Naive thymus-derived CD4-positive, alpha-beta T cell (primary cell): ENCODE measurements at regions not wholly inside any gene's neighbourhood (a gene's known extent, or its start where the extent isn't known, plus 50 kb on each side); places are given as distances from the start of the nearest gene placed in this dataset.
A peak's percentile ranks its signal among the peaks of the same experiment; 100 is the strongest.

ENCODE experiments used
- ATAC-seq: fragments of 150-1000 bp; cut with Tn5 transposase; 2 replicates; pipeline ENCODE4 v1.10.0; 2021; ENCODE audit warnings: mild to moderate bottlenecking, moderate library complexity
- CTCF ChIA-PET: fragments of 350-600 bp; sonication (Branson Sonifier 250); formaldehyde crosslinking; loops from one replicate; lab custom pipeline; 2021; ENCODE audit warnings: antibody characterized with exemption; lab: Charles Lee
- POLR2A ChIA-PET: fragments of 350-600 bp; sonication (Branson Sonifier 250); formaldehyde crosslinking; loops from one replicate; lab custom pipeline; 2021; ENCODE audit warnings: antibody characterized with exemption, inconsistent platforms; lab: Charles Lee
- DNase-seq, 9 donors: peaks; one replicate each; pipeline versions ENCODE4 v3.0.0 to v3.0.0-alpha.2; 2020 to 2022; ENCODE audit warnings: mixed read lengths in 1 of 9
- H3K27ac ChIP-seq: one replicate; pipeline ENCODE4 v1.7.0; 2013; ENCODE audit warnings: mild to moderate bottlenecking, low read depth, low read length, moderate library complexity
- H3K27me3 ChIP-seq, 2 donors: one replicate each; pipeline ENCODE4 v1.7.0; 2013; ENCODE audit warnings: low read length in 2 of 2, mild to moderate bottlenecking in 2 of 2, moderate library complexity in 2 of 2; ENCODE audit not compliant: control insufficient read depth in 2 of 2, insufficient read depth in 2 of 2
- H3K36me3 ChIP-seq, 3 experiments: 1 replicate in 2 of 3; 2 replicates in 1 of 3; pipeline ENCODE4 v1.7.0; 2013; ENCODE audit warnings: low read length in 3 of 3, mild to moderate bottlenecking in 3 of 3, moderate library complexity in 1 of 3; ENCODE audit not compliant: insufficient read depth in 3 of 3, control insufficient read depth in 2 of 3
- H3K4me1 ChIP-seq, 2 donors: one replicate each; pipeline ENCODE4 v1.7.0; 2013; ENCODE audit warnings: low read length in 2 of 2, mild to moderate bottlenecking in 2 of 2, moderate library complexity in 1 of 2; ENCODE audit not compliant: control insufficient read depth in 2 of 2, insufficient read depth in 2 of 2
- H3K4me3 ChIP-seq: 2 replicates; pipeline ENCODE4 v1.7.0; 2013; ENCODE audit warnings: mild to moderate bottlenecking, low read length
- H3K9me3 ChIP-seq, 3 experiments: 1 replicate in 2 of 3; 2 replicates in 1 of 3; pipeline ENCODE4 v1.7.0; 2013; ENCODE audit warnings: low read length in 3 of 3; ENCODE audit not compliant: control insufficient read depth in 2 of 3
- H3K27ac Mint-ChIP-seq, 9 donors: one replicate each; pipeline ENCODE4 v1.8.0; 2020 to 2022; ENCODE audit warnings: mixed read lengths in 9 of 9, mild to moderate bottlenecking in 8 of 9, moderate library complexity in 5 of 9, inconsistent platforms in 2 of 9
- H3K27me3 Mint-ChIP-seq, 5 donors: one replicate each; pipeline ENCODE4 v1.8.0; 2021 to 2022; ENCODE audit warnings: mixed read lengths in 5 of 5, mild to moderate bottlenecking in 1 of 5
- H3K36me3 Mint-ChIP-seq, 5 donors: one replicate each; pipeline ENCODE4 v1.8.0; 2020 to 2022; ENCODE audit warnings: mixed read lengths in 5 of 5, mild to moderate bottlenecking in 3 of 5, inconsistent platforms in 1 of 5
- H3K4me1 Mint-ChIP-seq, 7 donors: one replicate each; pipeline ENCODE4 v1.8.0; 2020 to 2022; ENCODE audit warnings: mixed read lengths in 7 of 7, mild to moderate bottlenecking in 3 of 7, inconsistent platforms in 1 of 7
- H3K4me3 Mint-ChIP-seq, 10 donors: one replicate each; pipeline ENCODE4 v1.8.0; 2020 to 2022; ENCODE audit warnings: mild to moderate bottlenecking in 10 of 10, mixed read lengths in 10 of 10, moderate library complexity in 6 of 10, inconsistent platforms in 2 of 10
- H3K9me3 Mint-ChIP-seq, 11 donors: one replicate each; pipeline ENCODE4 v1.8.0; 2020 to 2022; ENCODE audit warnings: mixed read lengths in 11 of 11, mild to moderate bottlenecking in 4 of 11, inconsistent platforms in 1 of 11, moderate library complexity in 1 of 11
- intact Hi-C, 2 donors: fragments of 100-400 bp; cut with micrococcal nuclease; formaldehyde crosslinking; loops; one replicate each; pipeline ENCODE4 v1.15.1; 2023

DNA sequence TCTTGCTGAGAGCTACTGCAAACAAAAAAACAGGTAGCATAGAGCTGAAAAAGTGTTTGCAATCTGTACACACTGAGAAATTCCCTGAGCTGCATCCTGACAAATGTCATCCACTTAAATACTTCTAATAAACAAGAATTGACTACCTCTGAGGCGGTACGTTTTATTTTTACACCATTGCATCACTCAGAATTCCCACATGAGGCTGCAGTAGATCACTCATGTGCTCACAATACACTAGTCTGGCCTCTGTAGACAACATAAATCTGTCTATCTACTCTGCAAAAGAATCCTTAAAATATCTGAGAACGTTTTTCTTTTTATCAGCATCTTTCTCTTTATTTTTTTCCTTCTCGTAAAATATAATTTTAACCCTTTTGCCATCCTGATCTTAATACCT is 661.4 kb downstream of the EPHA7 start:
- H3K4me3 ChIP-seq: no peak overlapping the region
- no peaks in the 10 kb centered on the region for H3K27me3 Mint-ChIP-seq
- H3K36me3 Mint-ChIP-seq: no peaks in the 10 kb centered on the region
- intact Hi-C loops: no loop called here
- DNase-seq: no peak
- H3K9me3 Mint-ChIP-seq: peaks cover 0 to 7% (median 1%) of the 10 kb centered on the region in 11 donors
- no peak overlapping the region for H3K27ac ChIP-seq
- H3K36me3 ChIP-seq: no peaks in the 10 kb centered on the region
- no peak overlapping the region for H3K4me3 Mint-ChIP-seq
- H3K4me1 ChIP-seq: no peaks in the 10 kb centered on the region
- no peak overlapping the region for H3K27ac Mint-ChIP-seq
- ChIA-PET CTCF (no interaction called here), POLR2A (no interaction called here)
- H3K27me3 ChIP-seq: no peaks in the 10 kb centered on the region
- peaks cover 0 to 1% (median 0%) of the 10 kb centered on the region in 7 donors for H3K4me1 Mint-ChIP-seq
- ATAC-seq: no peak
- no peaks in the 10 kb centered on the region for H3K9me3 ChIP-seq

DNA sequence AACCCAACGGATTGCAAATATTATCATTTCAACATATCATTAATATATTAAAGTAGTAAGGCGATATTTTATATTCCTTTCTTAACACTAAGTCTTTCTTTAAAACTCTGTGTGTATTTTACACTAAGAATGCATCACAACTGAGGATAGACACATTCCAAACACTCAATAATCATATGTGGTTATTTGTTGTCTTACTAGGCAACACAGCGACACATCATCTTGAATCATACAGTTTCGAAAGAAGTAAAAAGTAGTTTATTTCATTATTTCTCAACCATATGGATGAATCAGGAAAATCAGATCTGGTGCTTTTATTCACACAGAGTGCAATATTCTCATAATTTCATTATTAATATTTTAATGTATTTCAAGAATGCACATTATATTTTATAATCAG is 662.4 kb downstream of the EPHA7 start:
- no peak overlapping the region for H3K27ac Mint-ChIP-seq
- Histone ChIP-seq H3K4me3 (no peak overlapping the region), H3K27me3 (no peaks in the 10 kb centered on the region), H3K4me1 (no peaks in the 10 kb centered on the region), H3K27ac (no peak overlapping the region), H3K9me3 (no peaks in the 10 kb centered on the region), H3K36me3 (no peaks in the 10 kb centered on the region)
- intact Hi-C loops: no loop called here
- POLR2A ChIA-PET: no interaction called here
- no peak for DNase-seq
- peaks cover 0 to 7% (median 0%) of the 10 kb centered on the region in 5 donors for H3K36me3 Mint-ChIP-seq
- ATAC-seq: no peak
- CTCF ChIA-PET: no interaction called here
- peaks cover 0 to 17% (median 8%) of the 10 kb centered on the region in 11 donors for H3K9me3 Mint-ChIP-seq
- H3K27me3 Mint-ChIP-seq: no peaks in the 10 kb centered on the region
- peaks cover 0 to 1% (median 0%) of the 10 kb centered on the region in 7 donors for H3K4me1 Mint-ChIP-seq
- H3K4me3 Mint-ChIP-seq: no peak overlapping the region

DNA sequence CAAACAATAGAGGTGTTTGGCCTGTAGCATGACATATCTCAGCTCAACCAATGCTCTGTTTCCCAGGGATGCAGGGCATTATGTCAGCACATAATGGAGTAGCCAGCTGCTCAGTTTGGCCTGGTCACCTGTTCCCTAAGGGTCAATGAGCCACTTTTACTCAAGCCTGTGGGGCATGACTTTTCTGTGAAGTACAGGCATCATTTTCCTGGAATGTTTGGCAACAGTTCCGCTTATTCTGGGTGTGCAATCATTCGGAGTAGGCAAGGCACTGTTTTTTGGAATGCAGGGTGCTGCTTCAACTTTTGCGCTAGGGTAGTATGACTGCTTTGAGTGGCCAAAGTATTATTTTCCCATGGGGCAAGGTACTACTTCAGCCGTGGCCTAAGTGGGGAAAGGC is 665.4 kb downstream of the EPHA7 start:
- H3K9me3 ChIP-seq: no peaks in the 10 kb centered on the region
- no peak for ATAC-seq
- Mint-ChIP-seq H3K4me3 (no peak overlapping the region), H3K4me1 (peaks cover 0 to 1% (median 0%) of the 10 kb centered on the region in 7 donors), H3K27ac (no peak overlapping the region), H3K9me3 (peaks cover 0 to 34% (median 9%) of the 10 kb centered on the region in 11 donors), H3K27me3 (no peaks in the 10 kb centered on the region), H3K36me3 (peaks cover 0 to 7% (median 0%) of the 10 kb centered on the region in 5 donors)
- CTCF ChIA-PET: no interaction called here
- POLR2A ChIA-PET: no interaction called here
- intact Hi-C loops: no loop called here
- no peaks in the 10 kb centered on the region for H3K36me3 ChIP-seq
- no peaks in the 10 kb centered on the region for H3K4me1 ChIP-seq
- H3K27ac ChIP-seq: no peak overlapping the region
- H3K27me3 ChIP-seq: no peaks in the 10 kb centered on the region
- H3K4me3 ChIP-seq: no peak overlapping the region
- DNase-seq: no peak

DNA sequence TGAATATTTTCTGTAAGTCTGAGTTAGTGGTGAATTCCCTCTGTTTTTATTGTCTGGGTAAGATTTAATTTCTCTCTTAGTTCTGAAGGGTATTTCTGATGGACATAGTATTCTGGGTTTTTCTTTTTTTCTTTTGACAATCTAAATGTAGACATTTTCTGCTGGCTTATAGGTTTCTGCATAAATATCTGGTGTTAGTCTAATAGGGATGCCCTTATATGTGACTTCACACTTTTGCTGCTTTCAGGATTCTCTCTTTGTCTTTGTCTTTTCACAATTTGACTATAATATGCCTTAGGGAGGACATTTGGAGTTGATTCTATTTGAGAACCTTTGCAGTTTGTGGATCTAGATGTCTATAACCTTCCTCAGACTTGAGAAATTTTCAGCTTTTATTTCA is 667.2 kb downstream of the EPHA7 start:
- Histone ChIP-seq H3K36me3 (no peaks in the 10 kb centered on the region), H3K27me3 (no peaks in the 10 kb centered on the region), H3K4me1 (no peaks in the 10 kb centered on the region), H3K4me3 (no peak overlapping the region), H3K9me3 (no peaks in the 10 kb centered on the region), H3K27ac (no peak overlapping the region)
- no peaks in the 10 kb centered on the region for H3K27me3 Mint-ChIP-seq
- intact Hi-C loops: no loop called here
- H3K36me3 Mint-ChIP-seq: peaks cover 0 to 7% (median 0%) of the 10 kb centered on the region in 5 donors
- ChIA-PET POLR2A (no interaction called here), CTCF (no interaction called here)
- no peaks in the 10 kb centered on the region for H3K4me1 Mint-ChIP-seq
- H3K27ac Mint-ChIP-seq: no peak overlapping the region
- no peak overlapping the region for H3K4me3 Mint-ChIP-seq
- ATAC-seq: no peak
- peaks cover 0 to 38% (median 9%) of the 10 kb centered on the region in 11 donors for H3K9me3 Mint-ChIP-seq
- no peak for DNase-seq

DNA sequence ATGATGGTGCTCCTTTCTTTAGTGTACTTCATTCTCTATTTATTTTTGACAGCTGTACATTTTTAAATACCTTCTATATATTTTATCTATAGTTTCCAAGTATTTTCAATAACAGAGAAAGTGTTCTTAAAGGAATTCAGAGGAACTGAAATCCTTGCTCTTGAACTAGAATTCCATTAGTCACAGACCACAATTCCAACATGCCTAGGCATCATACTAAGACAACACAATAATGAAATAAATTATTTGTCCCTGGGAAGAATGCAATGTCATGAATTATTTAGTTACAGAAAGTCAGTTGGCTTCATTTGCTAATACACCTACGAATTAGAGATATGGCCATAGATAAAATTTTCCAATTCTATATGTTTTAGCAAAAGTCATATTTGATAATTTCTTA is 671.2 kb downstream of the EPHA7 start:
- Mint-ChIP-seq H3K36me3 (peaks cover 0 to 7% (median 0%) of the 10 kb centered on the region in 5 donors), H3K9me3 (peaks cover 0 to 38% (median 10%) of the 10 kb centered on the region in 11 donors), H3K4me3 (no peak overlapping the region), H3K27me3 (no peaks in the 10 kb centered on the region), H3K27ac (no peak overlapping the region), H3K4me1 (no peaks in the 10 kb centered on the region)
- CTCF ChIA-PET: no interaction called here
- Histone ChIP-seq H3K4me1 (no peaks in the 10 kb centered on the region), H3K27me3 (no peaks in the 10 kb centered on the region), H3K9me3 (no peaks in the 10 kb centered on the region), H3K27ac (no peak overlapping the region), H3K36me3 (no peaks in the 10 kb centered on the region), H3K4me3 (no peak overlapping the region)
- intact Hi-C loops: no loop called here
- ATAC-seq (no peak), DNase-seq (no peak)
- POLR2A ChIA-PET: no interaction called here

DNA sequence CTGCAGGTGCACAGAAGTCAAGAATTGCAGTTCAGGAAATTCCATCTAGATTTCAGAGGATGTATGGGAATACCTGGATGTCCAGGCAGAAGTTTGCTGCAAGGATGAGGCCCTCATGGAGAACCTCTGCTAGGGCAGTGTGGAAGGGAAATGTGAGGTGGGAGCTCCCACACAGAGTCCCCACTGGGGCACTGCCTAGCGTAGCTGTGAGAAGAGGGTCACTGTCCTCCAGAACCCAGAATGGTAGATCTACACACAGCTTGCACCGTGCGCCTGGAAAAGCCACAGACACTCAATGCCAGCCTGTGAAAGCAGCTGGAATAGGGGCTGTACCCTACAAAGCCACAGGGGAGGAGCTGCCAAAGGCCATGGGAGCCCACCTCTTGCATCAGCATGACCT is 681.4 kb downstream of the EPHA7 start:
- CTCF ChIA-PET: no interaction called here
- DNase-seq: no peak
- H3K9me3 Mint-ChIP-seq: peaks cover 0 to 13% (median 4%) of the 10 kb centered on the region in 11 donors
- Histone ChIP-seq H3K36me3 (no peaks in the 10 kb centered on the region), H3K27me3 (no peaks in the 10 kb centered on the region), H3K4me1 (no peaks in the 10 kb centered on the region), H3K9me3 (no peaks in the 10 kb centered on the region), H3K27ac (no peak overlapping the region), H3K4me3 (no peak overlapping the region)
- intact Hi-C loops: no loop called here
- no peak overlapping the region for H3K4me3 Mint-ChIP-seq
- no peaks in the 10 kb centered on the region for H3K27me3 Mint-ChIP-seq
- H3K4me1 Mint-ChIP-seq: no peaks in the 10 kb centered on the region
- H3K36me3 Mint-ChIP-seq: no peaks in the 10 kb centered on the region
- no peak for ATAC-seq
- POLR2A ChIA-PET: no interaction called here
- no peak overlapping the region for H3K27ac Mint-ChIP-seq

DNA sequence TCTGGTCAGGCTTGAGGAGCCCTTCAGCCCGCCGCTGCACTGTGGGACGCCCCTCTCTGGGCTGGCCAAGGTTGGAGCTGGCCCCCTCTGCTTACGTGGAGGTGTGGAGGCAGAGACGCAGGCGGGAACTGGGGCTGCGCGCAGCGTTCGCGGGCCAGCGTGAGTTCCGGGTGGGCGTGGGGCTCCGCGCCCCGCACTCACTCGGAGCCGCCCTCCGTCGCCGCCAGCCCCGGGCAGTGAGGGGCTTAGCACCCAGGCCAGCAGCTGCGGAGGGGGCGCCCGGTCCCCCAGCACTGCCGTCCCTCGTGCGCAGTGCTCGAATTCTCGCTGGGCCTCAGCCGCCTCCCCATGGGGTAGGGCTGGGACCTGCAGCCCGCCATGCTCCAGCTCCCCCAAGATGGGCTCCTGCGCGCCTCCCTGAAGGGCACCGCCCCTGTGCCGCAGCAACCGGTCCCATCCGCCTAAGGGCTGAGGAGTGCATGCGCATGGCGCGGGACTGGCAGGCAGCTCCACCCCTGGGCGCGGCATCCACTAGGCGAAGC is 695.9 kb downstream of the EPHA7 start:
- Mint-ChIP-seq H3K27ac (no peak overlapping the region), H3K4me1 (no peaks in the 10 kb centered on the region), H3K9me3 (peaks cover 0 to 22% (median 7%) of the 10 kb centered on the region in 11 donors), H3K4me3 (peak overlapping the region in 1 of 10 donors; percentile 36), H3K36me3 (peaks cover 0 to 4% (median 0%) of the 10 kb centered on the region in 5 donors), H3K27me3 (no peaks in the 10 kb centered on the region)
- POLR2A ChIA-PET: no interaction called here
- ATAC-seq (peak; percentile 83), DNase-seq (peak in 2 of 9 donors; percentile 2 to 14)
- H3K27ac ChIP-seq: no peak overlapping the region
- H3K4me1 ChIP-seq: no peaks in the 10 kb centered on the region
- CTCF ChIA-PET: no interaction called here
- no peaks in the 10 kb centered on the region for H3K36me3 ChIP-seq
- intact Hi-C loops: no loop called here
- no peaks in the 10 kb centered on the region for H3K27me3 ChIP-seq
- H3K9me3 ChIP-seq: no peaks in the 10 kb centered on the region
- no peak overlapping the region for H3K4me3 ChIP-seq
